ENCODE measurements at regions not wholly inside any gene's neighbourhood (a gene's known extent, or its start where the extent isn't known, plus 50 kb on each side); places are given as distances from the start of the nearest gene placed in this dataset.
"Not testable (repeated sequence)": the region's sequence is repeated elsewhere in the genome, so short reads cannot be mapped to it uniquely, and the experiment has no call there.

GRCh38 chr18:76600076-76600475 is 105.0 kb upstream of the ZNF516 start:
- H3K36me3 ChIP-seq (ENCODE audit: control insufficient read depth in 1 of 2, insufficient read depth in 2 of 2, low read length in 1 of 2); DNase-seq; intact Hi-C loops (cut with DNase I); ATAC-seq (ENCODE audit: low FRiP score); H3K27ac ChIP-seq (ENCODE audit: low read depth in 1 of 2, low read length in 2 of 2); H3K4me3 ChIP-seq (ENCODE audit: low read length in 2 of 2); H3K27me3 ChIP-seq (ENCODE audit: control insufficient read depth in 1 of 2, insufficient read depth in 2 of 2, low read length in 1 of 2); H3K9me3 ChIP-seq (ENCODE audit: control insufficient read depth, low read length); H3K4me1 ChIP-seq (ENCODE audit: control insufficient read depth in 1 of 2, insufficient read depth in 2 of 2, low read length in 2 of 2): not testable (repeated sequence)
- WGBS, 2 donors, result 94 to 96% methylated on average over 19 to 28 of the region's 28 CpGs

DNA sequence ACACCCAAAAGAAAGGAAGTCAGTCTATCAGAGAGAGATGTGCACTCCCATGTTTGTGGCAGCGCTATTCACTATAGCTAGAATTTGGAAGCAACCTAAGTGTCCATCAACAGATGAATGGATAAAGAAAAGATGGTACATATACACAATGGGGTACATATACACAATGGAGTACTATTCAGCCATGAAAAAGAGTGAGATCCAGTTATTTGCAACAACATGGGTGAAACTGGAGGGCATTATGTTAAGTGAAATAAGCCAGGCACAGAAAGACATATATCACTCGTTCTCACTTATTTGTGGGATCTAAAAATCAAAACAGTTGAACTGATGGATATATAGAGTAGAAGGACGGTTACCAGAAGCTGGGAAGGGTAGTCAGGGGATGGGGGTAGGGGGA is 99.9 kb upstream of the ZNF516 start:
- no peak overlapping the region for H3K27ac ChIP-seq (ENCODE audit: low read depth in 1 of 2, low read length in 2 of 2)
- ATAC-seq (ENCODE audit: low FRiP score) (no peak), DNase-seq (no peak)
- H3K9me3 ChIP-seq (ENCODE audit: control insufficient read depth, low read length), result no peaks in the 10 kb centered on the region
- no peak overlapping the region for H3K4me3 ChIP-seq (ENCODE audit: low read length in 2 of 2)
- 88 to 89% methylated on average over 3 of the region's 3 CpGs for WGBS, 2 donors
- H3K4me1 ChIP-seq (ENCODE audit: control insufficient read depth in 1 of 2, insufficient read depth in 2 of 2, low read length in 2 of 2), result no peaks in the 10 kb centered on the region
- intact Hi-C loops (cut with DNase I), result no loop called here
- peaks cover 0 to 3% of the 10 kb centered on the region in 2 donors for H3K27me3 ChIP-seq (ENCODE audit: control insufficient read depth in 1 of 2, insufficient read depth in 2 of 2, low read length in 1 of 2)
- H3K36me3 ChIP-seq (ENCODE audit: control insufficient read depth in 1 of 2, insufficient read depth in 2 of 2, low read length in 1 of 2), result no peaks in the 10 kb centered on the region

DNA sequence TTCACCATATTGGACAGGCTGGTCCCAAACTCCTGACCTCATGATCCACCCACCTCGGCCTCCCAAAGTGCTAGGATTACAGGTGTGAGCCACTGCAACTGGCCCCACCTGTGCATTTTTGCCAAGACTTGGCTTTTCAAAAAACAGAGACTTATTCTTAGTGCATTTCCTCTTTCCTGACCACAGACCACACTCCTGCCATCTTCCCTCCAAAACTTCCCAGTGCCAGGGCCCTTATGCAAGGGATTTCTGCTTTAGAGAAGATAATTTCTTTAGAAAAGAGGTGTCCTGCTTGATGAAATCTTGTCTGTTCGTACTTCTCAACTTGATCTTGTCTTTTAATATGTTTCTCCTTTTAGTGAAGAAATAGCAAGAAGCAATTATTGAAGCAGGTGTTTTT is 98.8 kb upstream of the ZNF516 start:
- ATAC-seq (ENCODE audit: low FRiP score), result no peak
- Histone ChIP-seq H3K4me3 (ENCODE audit: low read length in 2 of 2) (no peak overlapping the region), H3K27ac (ENCODE audit: low read depth in 1 of 2, low read length in 2 of 2) (no peak overlapping the region), H3K9me3 (ENCODE audit: control insufficient read depth, low read length) (no peaks in the 10 kb centered on the region), H3K36me3 (ENCODE audit: control insufficient read depth in 1 of 2, insufficient read depth in 2 of 2, low read length in 1 of 2) (no peaks in the 10 kb centered on the region), H3K27me3 (ENCODE audit: control insufficient read depth in 1 of 2, insufficient read depth in 2 of 2, low read length in 1 of 2) (peaks cover 0 to 3% of the 10 kb centered on the region in 2 donors), H3K4me1 (ENCODE audit: control insufficient read depth in 1 of 2, insufficient read depth in 2 of 2, low read length in 2 of 2) (no peaks in the 10 kb centered on the region)
- intact Hi-C loops (cut with DNase I), result no loop called here
- 93 to 94% methylated on average over 2 of the region's 2 CpGs for WGBS, 2 donors
- DNase-seq, result no peak

- Histone ChIP-seq H3K36me3 (ENCODE audit: control insufficient read depth in 1 of 2, insufficient read depth in 2 of 2, low read length in 1 of 2) (no peaks in the 10 kb centered on the region), H3K9me3 (ENCODE audit: control insufficient read depth, low read length) (no peaks in the 10 kb centered on the region), H3K27ac (ENCODE audit: low read depth in 1 of 2, low read length in 2 of 2) (no peak overlapping the region), H3K27me3 (ENCODE audit: control insufficient read depth in 1 of 2, insufficient read depth in 2 of 2, low read length in 1 of 2) (peaks cover 0 to 3% of the 10 kb centered on the region in 2 donors), H3K4me1 (ENCODE audit: control insufficient read depth in 1 of 2, insufficient read depth in 2 of 2, low read length in 2 of 2) (no peaks in the 10 kb centered on the region), H3K4me3 (ENCODE audit: low read length in 2 of 2) (no peak overlapping the region)
- intact Hi-C loops (cut with DNase I), result no loop called here
- DNase-seq (no peak), ATAC-seq (ENCODE audit: low FRiP score) (no peak)
- WGBS, 2 donors, result 46% methylated on average over 10 of the region's 10 CpGs
These were observed 97.9 kb upstream of the ZNF516 start for GRCh38 chr18:76592981-76593381.

DNA sequence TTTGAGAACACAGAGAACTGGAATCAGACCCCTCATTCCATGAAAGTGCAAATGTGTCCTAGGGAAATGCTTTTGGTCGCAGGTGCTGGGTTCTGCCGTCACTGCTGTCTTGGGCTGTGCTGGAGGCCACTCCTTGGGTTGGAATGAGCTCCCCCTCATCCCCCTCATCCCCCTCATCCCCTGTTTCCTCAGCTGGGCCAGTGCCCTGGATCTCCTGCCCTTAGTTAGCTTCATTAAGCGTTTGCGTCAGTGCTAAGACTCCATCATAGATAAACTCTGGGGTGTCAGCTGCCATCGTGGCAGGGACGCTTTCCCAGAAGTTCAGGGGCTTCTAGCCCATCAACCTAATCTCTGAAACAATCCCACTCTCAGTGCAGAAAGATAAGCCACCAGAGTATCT is 97.1 kb upstream of the ZNF516 start:
- Histone ChIP-seq H3K9me3 (ENCODE audit: control insufficient read depth, low read length) (no peaks in the 10 kb centered on the region), H3K4me1 (ENCODE audit: control insufficient read depth in 1 of 2, insufficient read depth in 2 of 2, low read length in 2 of 2) (no peaks in the 10 kb centered on the region), H3K27me3 (ENCODE audit: control insufficient read depth in 1 of 2, insufficient read depth in 2 of 2, low read length in 1 of 2) (peaks cover 0 to 3% of the 10 kb centered on the region in 2 donors), H3K36me3 (ENCODE audit: control insufficient read depth in 1 of 2, insufficient read depth in 2 of 2, low read length in 1 of 2) (no peaks in the 10 kb centered on the region), H3K4me3 (ENCODE audit: low read length in 2 of 2) (no peak overlapping the region), H3K27ac (ENCODE audit: low read depth in 1 of 2, low read length in 2 of 2) (no peak overlapping the region)
- WGBS, 2 donors, result 86 to 89% methylated on average over 6 of the region's 6 CpGs
- intact Hi-C loops (cut with DNase I), result no loop called here
- ATAC-seq (ENCODE audit: low FRiP score) (no peak), DNase-seq (no peak)

- peaks cover 0 to 3% of the 10 kb centered on the region in 2 donors for H3K27me3 ChIP-seq (ENCODE audit: control insufficient read depth in 1 of 2, insufficient read depth in 2 of 2, low read length in 1 of 2)
- no peak overlapping the region for H3K4me3 ChIP-seq (ENCODE audit: low read length in 2 of 2)
- no peak overlapping the region for H3K27ac ChIP-seq (ENCODE audit: low read depth in 1 of 2, low read length in 2 of 2)
- no peaks in the 10 kb centered on the region for H3K4me1 ChIP-seq (ENCODE audit: control insufficient read depth in 1 of 2, insufficient read depth in 2 of 2, low read length in 2 of 2)
- intact Hi-C loops (cut with DNase I), result no loop called here
- DNase-seq (no peak), ATAC-seq (ENCODE audit: low FRiP score) (no peak)
- WGBS, 2 donors, result 72 to 74% methylated on average over 14 of the region's 14 CpGs
- no peaks in the 10 kb centered on the region for H3K9me3 ChIP-seq (ENCODE audit: control insufficient read depth, low read length)
- H3K36me3 ChIP-seq (ENCODE audit: control insufficient read depth in 1 of 2, insufficient read depth in 2 of 2, low read length in 1 of 2), result no peaks in the 10 kb centered on the region
These were observed 94.8 kb upstream of the ZNF516 start for GRCh38 chr18:76589866-76590265.

DNA sequence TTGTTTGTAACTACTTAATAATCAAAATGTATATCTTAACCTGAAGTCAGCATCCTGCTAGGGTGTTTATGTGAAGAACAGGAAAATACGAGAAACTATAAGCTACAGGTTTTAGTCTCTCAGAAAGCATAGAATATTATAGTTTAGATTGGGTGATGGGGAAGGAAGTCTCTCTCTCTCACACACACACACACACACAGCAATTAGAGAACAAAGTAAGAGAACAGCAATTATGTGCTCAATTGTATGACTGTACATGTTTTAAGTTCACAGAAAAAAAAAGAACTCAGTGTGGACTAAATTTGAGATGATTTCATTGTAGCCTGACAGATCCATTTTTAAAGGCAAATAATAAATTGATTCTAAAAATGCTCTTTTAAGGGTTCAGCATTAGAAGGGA is 94.3 kb upstream of the ZNF516 start:
- no peak for ATAC-seq (ENCODE audit: low FRiP score)
- intact Hi-C loops (cut with DNase I), result no loop called here
- no peak overlapping the region for H3K4me3 ChIP-seq (ENCODE audit: low read length in 2 of 2)
- WGBS, 2 donors, result 31 to 37% methylated on average over 1 of the region's 1 CpG
- H3K27me3 ChIP-seq (ENCODE audit: control insufficient read depth in 1 of 2, insufficient read depth in 2 of 2, low read length in 1 of 2), result peaks cover 0 to 3% of the 10 kb centered on the region in 2 donors
- no peaks in the 10 kb centered on the region for H3K36me3 ChIP-seq (ENCODE audit: control insufficient read depth in 1 of 2, insufficient read depth in 2 of 2, low read length in 1 of 2)
- H3K27ac ChIP-seq (ENCODE audit: low read depth in 1 of 2, low read length in 2 of 2), result no peak overlapping the region
- H3K9me3 ChIP-seq (ENCODE audit: control insufficient read depth, low read length), result no peaks in the 10 kb centered on the region
- DNase-seq, result no peak
- H3K4me1 ChIP-seq (ENCODE audit: control insufficient read depth in 1 of 2, insufficient read depth in 2 of 2, low read length in 2 of 2), result no peaks in the 10 kb centered on the region

DNA sequence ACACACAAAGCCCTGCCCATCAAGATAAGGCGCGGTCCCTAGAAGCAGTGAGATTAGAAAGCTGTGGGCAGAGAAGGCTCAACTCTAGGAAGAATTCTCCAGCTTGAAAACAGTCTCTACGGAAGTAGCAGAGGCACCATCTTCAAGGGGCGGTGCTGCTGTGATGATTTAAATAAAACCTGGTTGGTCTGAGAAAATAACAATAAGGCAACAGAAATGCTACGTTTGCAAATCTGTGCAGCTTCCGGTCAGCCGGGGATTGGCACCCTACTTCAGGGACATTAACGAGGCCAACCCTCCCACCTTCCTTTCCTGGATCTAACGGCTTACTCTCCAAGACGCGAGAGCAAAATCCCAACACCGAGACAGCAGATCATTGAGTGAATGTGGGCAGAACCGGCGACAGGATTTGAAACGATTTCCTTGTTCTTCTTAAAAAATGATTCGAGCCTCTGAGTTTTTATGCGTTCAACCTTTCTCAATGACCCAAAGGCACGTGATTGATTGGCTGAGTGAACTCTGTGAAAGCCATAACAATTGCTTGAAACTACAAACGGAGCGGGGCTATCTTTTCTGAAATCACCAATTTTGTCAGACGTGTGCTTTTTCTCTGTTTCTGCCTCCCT is 93.7 kb upstream of the ZNF516 start:
- Histone ChIP-seq H3K9me3 (ENCODE audit: control insufficient read depth, low read length) (no peaks in the 10 kb centered on the region), H3K27me3 (ENCODE audit: control insufficient read depth in 1 of 2, insufficient read depth in 2 of 2, low read length in 1 of 2) (peaks cover 0 to 3% of the 10 kb centered on the region in 2 donors), H3K36me3 (ENCODE audit: control insufficient read depth in 1 of 2, insufficient read depth in 2 of 2, low read length in 1 of 2) (no peaks in the 10 kb centered on the region), H3K27ac (ENCODE audit: low read depth in 1 of 2, low read length in 2 of 2) (no peak overlapping the region), H3K4me1 (ENCODE audit: control insufficient read depth in 1 of 2, insufficient read depth in 2 of 2, low read length in 2 of 2) (no peaks in the 10 kb centered on the region), H3K4me3 (ENCODE audit: low read length in 2 of 2) (peak overlapping the region; percentile 17 to 28)
- ATAC-seq (ENCODE audit: low FRiP score) (peak; percentile 41), DNase-seq (no peak)
- intact Hi-C loops (cut with DNase I), result no loop called here
- 4% methylated on average over 21 of the region's 21 CpGs for WGBS, 2 donors

DNA sequence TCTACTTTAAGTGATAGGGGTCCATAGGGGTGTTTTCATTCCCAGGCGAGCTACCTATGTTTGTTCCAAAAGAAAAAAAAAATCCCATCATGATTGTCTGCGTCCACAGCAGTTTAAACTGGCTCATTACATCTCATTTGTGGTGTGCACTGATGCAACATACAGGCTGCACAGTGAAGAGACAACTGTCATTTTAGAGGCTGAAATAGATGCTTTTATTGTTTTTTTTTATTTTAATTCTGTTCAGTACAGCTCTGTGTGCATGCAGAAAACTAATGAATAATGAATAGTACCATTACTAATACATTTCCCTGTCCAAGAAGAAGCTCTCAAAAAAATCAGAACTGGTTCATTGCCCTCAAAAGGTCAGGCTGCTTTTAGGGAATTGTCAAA is 92.8 kb upstream of the ZNF516 start:
- ATAC-seq (ENCODE audit: low FRiP score) (no peak), DNase-seq (no peak)
- Histone ChIP-seq H3K36me3 (ENCODE audit: control insufficient read depth in 1 of 2, insufficient read depth in 2 of 2, low read length in 1 of 2) (no peaks in the 10 kb centered on the region), H3K27ac (ENCODE audit: low read depth in 1 of 2, low read length in 2 of 2) (no peak overlapping the region), H3K4me3 (ENCODE audit: low read length in 2 of 2) (no peak overlapping the region), H3K9me3 (ENCODE audit: control insufficient read depth, low read length) (no peaks in the 10 kb centered on the region), H3K27me3 (ENCODE audit: control insufficient read depth in 1 of 2, insufficient read depth in 2 of 2, low read length in 1 of 2) (peaks cover 0 to 3% of the 10 kb centered on the region in 2 donors), H3K4me1 (ENCODE audit: control insufficient read depth in 1 of 2, insufficient read depth in 2 of 2, low read length in 2 of 2) (no peaks in the 10 kb centered on the region)
- intact Hi-C loops (cut with DNase I), result no loop called here
- 74 to 80% methylated on average over 2 of the region's 2 CpGs for WGBS, 2 donors
